BLaER1 treated with 17β-estradiol and CSF1 and Interleukin-3, amounts not matched to agents 10 nM and 100 nM (cell line): ENCODE measurements at regions not wholly inside any gene's neighbourhood (a gene's known extent, or its start where the extent isn't known, plus 50 kb on each side); places are given as distances from the start of the nearest gene placed in this dataset.
A peak's percentile ranks its signal among the peaks of the same experiment; 100 is the strongest.

Source experiments
- H3K27ac ChIP-seq, 11 experiments: shearing (Covaris generic); formaldehyde crosslinking; 2 replicates each; pipeline ENCODE4 v1.8.1; 2022
- H3K27me3 ChIP-seq, 11 experiments: shearing (Covaris generic); formaldehyde crosslinking; 2 replicates each; pipeline ENCODE4 v1.8.1; 2022
- H3K36me3 ChIP-seq, 11 experiments: shearing (Covaris generic); formaldehyde crosslinking; 2 replicates each; pipeline ENCODE4 v1.8.1; 2022
- H3K4me1 ChIP-seq, 10 experiments: shearing (Covaris generic); formaldehyde crosslinking; 2 replicates each; pipeline ENCODE4 v1.8.1; 2022
- H3K4me2 ChIP-seq, 11 experiments: shearing (Covaris generic); formaldehyde crosslinking; 2 replicates each; pipeline ENCODE4 v1.8.1; 2022
- H3K4me3 ChIP-seq, 10 experiments: shearing (Covaris generic); formaldehyde crosslinking; 2 replicates each; pipeline ENCODE4 v1.8.1; 2022
- H3K9ac ChIP-seq, 11 experiments: shearing (Covaris generic); formaldehyde crosslinking; 2 replicates each; pipeline ENCODE4 v1.8.1; 2022
- H3K9me3 ChIP-seq, 11 experiments: shearing (Covaris generic); formaldehyde crosslinking; replicated peaks in 1 of 11; 2 replicates each; pipeline ENCODE4 v1.8.1; 2022
- H4K20me1 ChIP-seq, 11 experiments: shearing (Covaris generic); formaldehyde crosslinking; 2 replicates each; pipeline ENCODE4 v1.8.1; 2022
- Cebpa-rat ChIP-seq, 11 experiments: shearing (Covaris generic); IDR thresholded peaks; 2 replicates each; pipeline ENCODE4 v1.8.1; 2022

- Histone ChIP-seq H3K9ac (no peak overlapping the region), H3K4me1 (peaks cover 2 to 7% (median 3%) of the 10 kb centered on the region in 10 experiments; a peak in 17 of 20 replicates), H3K9me3 (no peaks in the 10 kb centered on the region), H3K36me3 (no peaks in the 10 kb centered on the region), H3K4me2 (no peak overlapping the region), H3K27ac (no peak overlapping the region), H4K20me1 (no peaks in the 10 kb centered on the region), H3K4me3 (no peak overlapping the region), H3K27me3 (no peaks in the 10 kb centered on the region)
- TF ChIP-seq Cebpa-rat (IDR thresholded peaks at IDR 0.05), result no peak
Measured at GRCh38 chr17:77604973-77605313, 353.6 kb upstream of the TNRC6C start.

- no peak for TF ChIP-seq Cebpa-rat (IDR thresholded peaks at IDR 0.05)
- no peak overlapping the region for H3K9ac ChIP-seq
Measured at GRCh38 chr17:77606146-77606864, 352.2 kb upstream of the TNRC6C start.

GRCh38 chr17:77606865-77607210 is 351.7 kb upstream of the TNRC6C start:
- H3K27ac ChIP-seq, result no peak overlapping the region
- no peaks in the 10 kb centered on the region for H3K36me3 ChIP-seq
- H3K4me3 ChIP-seq, result no peak overlapping the region
- H3K9ac ChIP-seq, result no peak overlapping the region
- peaks cover 17 to 23% (median 20%) of the 10 kb centered on the region in 10 experiments for H3K4me1 ChIP-seq
- H3K9me3 ChIP-seq, result no peaks in the 10 kb centered on the region
- H4K20me1 ChIP-seq, result no peaks in the 10 kb centered on the region
- H3K4me2 ChIP-seq, result no peak overlapping the region
- no peaks in the 10 kb centered on the region for H3K27me3 ChIP-seq
- no peak for TF ChIP-seq Cebpa-rat (IDR thresholded peaks at IDR 0.05)

More at GRCh38 chr17:77606146-77606864, 352.2 kb upstream of the TNRC6C start:
- Histone ChIP-seq H3K4me1 (peaks cover 16 to 20% (median 17%) of the 10 kb centered on the region in 10 experiments), H3K4me3 (no peak overlapping the region), H4K20me1 (no peaks in the 10 kb centered on the region), H3K4me2 (no peak overlapping the region), H3K36me3 (no peaks in the 10 kb centered on the region), H3K27me3 (no peaks in the 10 kb centered on the region), H3K9me3 (no peaks in the 10 kb centered on the region), H3K27ac (no peak overlapping the region)

GRCh38 chr17:77607606-77608005 is 350.9 kb upstream of the TNRC6C start:
- no peak overlapping the region for H3K27ac ChIP-seq
- no peak overlapping the region for H3K9ac ChIP-seq
- H3K4me1 ChIP-seq, result peaks cover 17 to 25% (median 21%) of the 10 kb centered on the region in 10 experiments
- H3K4me3 ChIP-seq, result no peak overlapping the region
- no peaks in the 10 kb centered on the region for H3K9me3 ChIP-seq
- H3K36me3 ChIP-seq, result no peaks in the 10 kb centered on the region
- no peak overlapping the region for H3K4me2 ChIP-seq
- H4K20me1 ChIP-seq, result no peaks in the 10 kb centered on the region
- H3K27me3 ChIP-seq, result no peaks in the 10 kb centered on the region
- TF ChIP-seq Cebpa-rat (IDR thresholded peaks at IDR 0.05), result no peak

GRCh38 chr17:77608431-77608830 is 350.1 kb upstream of the TNRC6C start:
- no peak for TF ChIP-seq Cebpa-rat (IDR thresholded peaks at IDR 0.05)
- no peak overlapping the region for H3K27ac ChIP-seq
- no peak overlapping the region for H3K9ac ChIP-seq
- no peaks in the 10 kb centered on the region for H3K9me3 ChIP-seq
- no peaks in the 10 kb centered on the region for H4K20me1 ChIP-seq
- no peak overlapping the region for H3K4me2 ChIP-seq
- peaks cover 17 to 25% (median 21%) of the 10 kb centered on the region in 10 experiments for H3K4me1 ChIP-seq
- H3K36me3 ChIP-seq, result no peaks in the 10 kb centered on the region
- no peaks in the 10 kb centered on the region for H3K27me3 ChIP-seq
- H3K4me3 ChIP-seq, result no peak overlapping the region

- Histone ChIP-seq H4K20me1 (no peaks in the 10 kb centered on the region), H3K4me2 (peak overlapping the region; percentile 33 to 73 (median 56)), H3K27ac (peak overlapping the region in 7 of 11 experiments; percentile 4 to 46 (median 26); a peak in 10 of 22 replicates), H3K4me1 (peaks cover 17 to 25% (median 21%) of the 10 kb centered on the region in 10 experiments), H3K27me3 (no peaks in the 10 kb centered on the region), H3K36me3 (no peaks in the 10 kb centered on the region), H3K4me3 (no peak overlapping the region), H3K9me3 (no peaks in the 10 kb centered on the region), H3K9ac (0 out of 22 replicates have a peak overlapping the region, but pooled peaks of 1 of the 11 experiments have one; percentile 2)
- no peak for TF ChIP-seq Cebpa-rat (IDR thresholded peaks at IDR 0.05)
Measured at GRCh38 chr17:77609553-77610517, 348.7 kb upstream of the TNRC6C start.

GRCh38 chr17:77610518-77610893 is 348.0 kb upstream of the TNRC6C start:
- no peak overlapping the region for H3K9ac ChIP-seq
- H3K4me3 ChIP-seq, result no peak overlapping the region
- no peak for TF ChIP-seq Cebpa-rat (IDR thresholded peaks at IDR 0.05)
- H3K36me3 ChIP-seq, result no peaks in the 10 kb centered on the region
- H3K9me3 ChIP-seq, result no peaks in the 10 kb centered on the region
- H3K4me1 ChIP-seq, result peaks cover 17 to 25% (median 21%) of the 10 kb centered on the region in 10 experiments
- no peaks in the 10 kb centered on the region for H4K20me1 ChIP-seq
- H3K27me3 ChIP-seq, result no peaks in the 10 kb centered on the region
- peak overlapping the region in 7 of 11 experiments; percentile 1 to 27 (median 9); a peak in 8 of 22 replicates for H3K27ac ChIP-seq
- peak overlapping the region; percentile 33 to 73 (median 56) for H3K4me2 ChIP-seq

GRCh38 chr17:77610972-77611521 is 347.5 kb upstream of the TNRC6C start:
- TF ChIP-seq Cebpa-rat (IDR thresholded peaks at IDR 0.05), result no peak
- H3K9me3 ChIP-seq, result no peaks in the 10 kb centered on the region
- peak overlapping the region; percentile 33 to 73 (median 56) for H3K4me2 ChIP-seq
- no peaks in the 10 kb centered on the region for H4K20me1 ChIP-seq
- no peaks in the 10 kb centered on the region for H3K27me3 ChIP-seq
- no peaks in the 10 kb centered on the region for H3K36me3 ChIP-seq
- H3K27ac ChIP-seq, result peak overlapping the region in 3 of 11 experiments; percentile 1 to 27 (median 4); a peak in 3 of 22 replicates
- no peak overlapping the region for H3K4me3 ChIP-seq
- peaks cover 17 to 25% (median 21%) of the 10 kb centered on the region in 10 experiments for H3K4me1 ChIP-seq
- no peak overlapping the region for H3K9ac ChIP-seq
